Cardiac muscle cell (in vitro differentiated cells and primary cell): ENCODE measurements at regions not wholly inside any gene's neighbourhood (a gene's known extent, or its start where the extent isn't known, plus 50 kb on each side); places are given as distances from the start of the nearest gene placed in this dataset.

Experiments
- DNase-seq, 2 donors: peaks; one replicate each; pipeline versions ENCODE4 v3.0.0 to v3.0.0-alpha.2; 2010 to 2017; ENCODE audit warnings: low read depth in 1 of 2, low spot score in 1 of 2
- H3K27ac ChIP-seq: fragments of 200-600 bp; sonication (generic); 2 replicates; pipeline ENCODE4 v1.5.1; 2016
- H3K27me3 ChIP-seq: fragments of 200-600 bp; sonication (generic); 2 replicates; pipeline ENCODE4 v1.6.0; 2016; ENCODE audit warnings: control low read depth
- H3K36me3 ChIP-seq: fragments of 200-600 bp; sonication (generic); 2 replicates; pipeline ENCODE4 v1.5.1; 2016; ENCODE audit warnings: control low read depth
- H3K4me1 ChIP-seq: fragments of 200-600 bp; sonication (generic); 2 replicates; pipeline ENCODE4 v1.8.1; 2017; ENCODE audit warnings: low read depth, mild to moderate bottlenecking, mixed run types
- H3K4me3 ChIP-seq: fragments of 200-600 bp; sonication (generic); 2 replicates; pipeline ENCODE4 v1.5.1; 2016; ENCODE audit warnings: mild to moderate bottlenecking
- H3K9me3 ChIP-seq: fragments of 200-600 bp; sonication (generic); 2 replicates; pipeline ENCODE4 v1.5.1; 2017; ENCODE audit warnings: low read depth, mild to moderate bottlenecking, control low read depth
- CTCF ChIP-seq: IDR thresholded peaks from 2 replicates; pipeline ENCODE4 v1.5.1; 2012; ENCODE audit warnings: low read depth, mild to moderate bottlenecking, low read length

GRCh38 chr13:71922194-71922593, 55.2 kb upstream of the DACH1 start:
- DNase-seq, result no peak
- Histone ChIP-seq H3K36me3 (no peaks in the 10 kb centered on the region), H3K9me3 (no peaks in the 10 kb centered on the region), H3K27ac (no peak overlapping the region), H3K27me3 (no peaks in the 10 kb centered on the region), H3K4me1 (no peaks in the 10 kb centered on the region), H3K4me3 (no peak overlapping the region)
- no peak for TF ChIP-seq CTCF
